Activated T-helper 2 cell treated with anti-CD3 and anti-CD28 coated beads, Interferon-gamma antibody, Interleukin-2, Interleukin-4, amounts not matched to agents 10 μg/mL and 5 μg/mL and 100 μg/mL, durations not matched to agents 14 hours and 24 hours and 36 hours (primary cell): ENCODE measurements at regions not wholly inside any gene's neighbourhood (a gene's known extent, or its start where the extent isn't known, plus 50 kb on each side); places are given as distances from the start of the nearest gene placed in this dataset.

ENCODE experiments used
- DNase-seq: peaks from one replicate; pipeline ENCODE4 v3.0.0; 2021; ENCODE audit warnings: low spot score
- H3K27ac Mint-ChIP-seq: one replicate; pipeline ENCODE4 v1.8.0; 2021; ENCODE audit warnings: mixed read lengths
- H3K27me3 Mint-ChIP-seq: one replicate; pipeline ENCODE4 v1.8.0; 2021; ENCODE audit warnings: low read depth, mixed read lengths
- H3K36me3 Mint-ChIP-seq: one replicate; pipeline ENCODE4 v1.8.0; 2021; ENCODE audit warnings: low read depth, mixed read lengths
- H3K4me1 Mint-ChIP-seq: one replicate; pipeline ENCODE4 v1.8.0; 2021; ENCODE audit warnings: low read depth, mixed read lengths
- H3K4me3 Mint-ChIP-seq: one replicate; pipeline ENCODE4 v1.8.0; 2021; ENCODE audit warnings: low read depth, mild to moderate bottlenecking, moderate library complexity, mixed read lengths
- H3K9me3 Mint-ChIP-seq: one replicate; pipeline ENCODE4 v1.8.0; 2021; ENCODE audit warnings: mixed read lengths
- intact Hi-C: fragments of 100-400 bp; cut with micrococcal nuclease; formaldehyde crosslinking; loops from one replicate; pipeline ENCODE4 v1.15.1; 2023

DNA sequence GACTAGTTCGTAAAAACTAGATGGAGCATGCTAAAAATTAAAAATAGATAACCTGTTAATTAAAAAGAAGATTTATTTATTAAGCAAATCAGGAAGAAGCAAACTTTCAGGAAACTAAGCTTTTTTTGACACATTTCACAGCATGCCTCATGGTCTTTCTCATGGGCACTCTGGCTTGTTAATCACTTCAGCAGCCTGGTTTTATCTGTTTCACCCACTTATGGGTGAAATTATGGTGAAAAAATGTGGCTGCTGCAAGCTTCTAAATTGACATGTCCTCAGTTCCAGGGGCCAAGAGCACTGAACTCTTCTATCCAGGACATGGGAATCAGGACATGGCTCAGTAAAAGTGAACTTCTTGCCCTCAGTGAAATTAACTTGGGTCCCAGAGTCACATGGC, 468.6 kb upstream of the SYT1 start:
- no peak for DNase-seq
- H3K4me3 Mint-ChIP-seq = no peak overlapping the region
- H3K4me1 Mint-ChIP-seq = no peaks in the 10 kb centered on the region
- intact Hi-C loops = no loop called here
- no peaks in the 10 kb centered on the region for H3K9me3 Mint-ChIP-seq
- no peak overlapping the region for H3K27ac Mint-ChIP-seq
- H3K27me3 Mint-ChIP-seq = no peaks in the 10 kb centered on the region
- no peaks in the 10 kb centered on the region for H3K36me3 Mint-ChIP-seq

DNA sequence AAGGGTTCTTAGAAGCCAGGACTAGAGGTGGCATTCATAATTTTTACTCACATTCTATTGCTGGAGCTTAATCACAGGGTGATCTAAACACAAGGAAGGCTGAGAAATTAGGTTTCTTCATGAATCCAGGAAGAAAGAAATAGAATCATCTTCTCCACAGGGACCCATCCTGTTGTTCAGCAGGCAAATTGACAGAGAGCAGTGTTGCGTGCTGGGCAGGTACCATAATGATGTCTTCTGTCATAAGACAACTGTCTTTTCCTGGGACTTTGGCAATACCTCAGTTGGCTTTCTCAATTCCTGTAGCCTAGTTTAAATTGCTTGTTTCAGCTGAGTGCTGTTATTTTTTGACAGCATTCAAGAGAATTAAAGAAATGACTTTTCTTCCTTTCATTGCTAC, 468.0 kb upstream of the SYT1 start:
- Mint-ChIP-seq H3K36me3 (no peaks in the 10 kb centered on the region), H3K4me3 (no peak overlapping the region), H3K27ac (no peak overlapping the region), H3K27me3 (no peaks in the 10 kb centered on the region), H3K4me1 (no peaks in the 10 kb centered on the region), H3K9me3 (no peaks in the 10 kb centered on the region)
- DNase-seq = no peak
- intact Hi-C loops = no loop called here

DNA sequence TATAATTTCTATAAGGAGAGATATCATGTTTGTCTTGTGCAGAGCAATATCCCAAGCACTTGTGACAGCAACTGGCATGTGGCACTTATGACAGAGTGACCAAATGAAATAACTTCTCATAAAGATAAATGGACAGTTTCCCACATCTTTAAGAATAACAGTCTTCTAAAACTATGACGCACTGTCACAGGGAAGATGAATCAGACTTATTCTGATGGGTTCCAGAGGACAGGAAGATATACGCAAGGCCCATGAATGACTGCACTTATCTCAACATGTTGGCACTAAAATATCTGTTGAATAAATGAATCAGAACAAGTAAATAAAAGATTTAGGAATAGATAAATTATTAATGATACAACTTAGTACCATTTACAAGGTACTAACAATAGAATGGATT, 465.8 kb upstream of the SYT1 start:
- H3K27ac Mint-ChIP-seq = no peak overlapping the region
- no peaks in the 10 kb centered on the region for H3K36me3 Mint-ChIP-seq
- H3K4me1 Mint-ChIP-seq = no peaks in the 10 kb centered on the region
- intact Hi-C loops = no loop called here
- no peaks in the 10 kb centered on the region for H3K27me3 Mint-ChIP-seq
- H3K4me3 Mint-ChIP-seq = no peak overlapping the region
- H3K9me3 Mint-ChIP-seq = peaks cover 8% of the 10 kb centered on the region
- no peak for DNase-seq

DNA sequence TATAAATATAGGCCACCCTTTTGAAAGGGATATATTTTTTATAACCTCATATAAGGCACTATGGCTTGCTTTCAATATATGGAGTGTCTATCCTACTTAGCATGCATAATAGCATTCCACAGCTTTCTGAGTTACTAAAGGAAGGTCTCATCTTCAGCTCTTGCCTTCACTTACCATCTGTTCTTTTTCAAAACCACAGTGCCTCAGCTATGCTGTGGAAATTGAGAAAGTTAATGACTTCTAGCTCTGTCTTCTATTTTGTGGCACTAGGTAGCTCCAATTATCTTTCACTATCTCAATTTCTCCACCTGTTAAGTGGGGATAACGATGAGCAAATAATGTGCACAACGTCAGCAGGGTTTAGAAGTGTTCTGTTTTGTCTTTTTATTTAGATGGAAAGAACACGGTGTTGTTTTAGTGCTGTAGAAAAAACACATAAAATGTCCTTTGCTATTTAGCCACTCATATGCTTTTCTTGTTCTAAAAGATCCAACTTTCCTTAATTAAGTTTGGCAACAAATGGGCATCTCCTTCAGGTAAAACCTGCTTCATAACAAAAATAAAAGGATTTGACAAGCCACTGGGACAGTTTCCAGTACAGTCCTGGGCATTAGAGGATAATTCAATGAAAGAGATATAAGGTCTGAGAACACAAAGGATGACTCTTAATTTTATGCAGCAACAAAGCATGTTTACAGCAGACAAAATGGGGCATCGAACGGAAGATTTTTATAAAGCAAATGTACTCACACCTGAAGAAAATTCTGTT, 462.0 kb upstream of the SYT1 start:
- H3K27me3 Mint-ChIP-seq = no peaks in the 10 kb centered on the region
- peaks cover 8% of the 10 kb centered on the region for H3K9me3 Mint-ChIP-seq
- H3K4me3 Mint-ChIP-seq = no peak overlapping the region
- no peak overlapping the region for H3K27ac Mint-ChIP-seq
- intact Hi-C loops = no loop called here
- no peaks in the 10 kb centered on the region for H3K36me3 Mint-ChIP-seq
- no peak for DNase-seq
- H3K4me1 Mint-ChIP-seq = no peaks in the 10 kb centered on the region

DNA sequence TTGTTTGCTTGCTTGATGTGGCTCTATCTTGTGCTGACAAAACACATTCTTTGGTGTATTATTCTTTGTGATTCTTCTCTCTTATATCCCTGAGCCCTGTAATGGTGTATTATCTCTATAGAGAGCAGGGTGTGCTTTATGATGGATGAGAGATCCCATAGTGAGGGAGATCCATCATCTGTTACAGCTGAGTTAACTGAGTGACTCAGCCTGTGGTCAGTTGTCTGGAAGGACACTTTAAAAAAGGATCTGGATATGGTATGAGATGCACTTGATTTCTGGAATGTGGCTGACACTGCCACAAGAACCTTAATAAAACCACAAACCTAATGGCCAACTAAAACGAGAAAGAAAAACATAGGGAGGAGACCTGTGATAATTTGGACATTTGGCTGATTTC, 461.4 kb upstream of the SYT1 start:
- intact Hi-C loops = no loop called here
- no peak overlapping the region for H3K27ac Mint-ChIP-seq
- no peak overlapping the region for H3K4me3 Mint-ChIP-seq
- H3K36me3 Mint-ChIP-seq = no peaks in the 10 kb centered on the region
- H3K4me1 Mint-ChIP-seq = no peaks in the 10 kb centered on the region
- no peaks in the 10 kb centered on the region for H3K27me3 Mint-ChIP-seq
- no peak for DNase-seq
- H3K9me3 Mint-ChIP-seq = peaks cover 8% of the 10 kb centered on the region

DNA sequence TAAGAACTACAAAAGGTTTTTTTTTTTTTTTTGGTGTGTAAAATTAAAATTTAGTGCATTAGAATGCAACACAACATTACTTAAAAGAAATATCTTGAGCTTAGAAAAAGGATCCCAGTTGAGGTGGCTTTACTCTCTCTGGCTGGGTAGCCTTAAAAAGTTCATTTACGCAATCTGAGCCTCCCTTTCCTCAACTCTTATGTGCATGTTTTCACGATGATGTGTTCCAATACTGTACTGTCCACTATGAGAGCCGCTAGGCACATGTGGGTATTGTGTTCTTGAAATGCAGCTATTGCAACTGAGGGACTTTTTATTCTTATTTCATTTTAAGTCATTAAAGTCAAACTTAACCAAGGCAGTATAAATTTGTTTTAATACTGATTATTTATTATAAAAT, 460.9 kb upstream of the SYT1 start:
- Mint-ChIP-seq H3K4me1 (no peaks in the 10 kb centered on the region), H3K27me3 (no peaks in the 10 kb centered on the region), H3K4me3 (no peak overlapping the region), H3K27ac (no peak overlapping the region), H3K36me3 (no peaks in the 10 kb centered on the region), H3K9me3 (peaks cover 8% of the 10 kb centered on the region)
- no peak for DNase-seq
- intact Hi-C loops = no loop called here

DNA sequence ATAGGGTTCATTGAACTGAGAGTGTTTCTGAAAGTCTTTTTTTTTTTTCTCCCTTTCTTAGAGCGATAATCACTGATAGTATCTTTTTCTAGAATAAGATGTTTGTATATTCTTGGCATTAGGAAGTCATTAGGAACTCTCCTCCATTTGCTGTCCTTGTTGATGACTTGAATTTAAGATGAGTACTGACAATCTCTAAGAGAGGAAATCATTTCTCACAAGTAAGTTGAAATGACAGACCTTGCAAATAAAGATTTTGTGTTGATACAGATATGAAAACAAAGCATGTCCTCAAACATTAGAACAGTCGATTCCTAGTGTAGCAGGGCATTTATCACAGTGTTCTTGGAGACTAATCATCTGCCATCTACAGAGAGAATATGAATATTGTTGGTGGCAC, 458.4 kb upstream of the SYT1 start:
- intact Hi-C loops = no loop called here
- H3K9me3 Mint-ChIP-seq = peaks cover 8% of the 10 kb centered on the region
- no peak overlapping the region for H3K4me3 Mint-ChIP-seq
- H3K27ac Mint-ChIP-seq = no peak overlapping the region
- H3K36me3 Mint-ChIP-seq = no peaks in the 10 kb centered on the region
- no peaks in the 10 kb centered on the region for H3K27me3 Mint-ChIP-seq
- no peak for DNase-seq
- H3K4me1 Mint-ChIP-seq = no peaks in the 10 kb centered on the region

DNA sequence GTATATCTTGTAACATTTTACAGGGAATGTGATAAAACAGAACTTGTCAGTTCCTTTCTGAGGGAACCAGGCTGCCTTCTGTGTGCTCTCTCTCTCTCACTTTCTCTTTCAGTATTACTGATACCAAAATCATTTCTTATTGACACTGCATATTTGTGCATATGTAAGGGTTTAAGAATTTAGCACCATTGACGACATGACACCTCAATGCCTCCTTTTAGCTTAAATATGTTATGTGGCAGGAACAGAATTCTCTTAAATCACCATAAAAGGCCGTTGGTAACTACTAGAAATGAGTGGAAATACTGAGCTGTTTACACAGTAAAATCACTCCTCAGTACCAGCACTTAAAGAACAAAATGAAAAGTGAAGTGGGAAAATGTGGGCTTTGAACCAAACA, 457.7 kb upstream of the SYT1 start:
- intact Hi-C loops = no loop called here
- DNase-seq = no peak
- no peak overlapping the region for H3K27ac Mint-ChIP-seq

DNA sequence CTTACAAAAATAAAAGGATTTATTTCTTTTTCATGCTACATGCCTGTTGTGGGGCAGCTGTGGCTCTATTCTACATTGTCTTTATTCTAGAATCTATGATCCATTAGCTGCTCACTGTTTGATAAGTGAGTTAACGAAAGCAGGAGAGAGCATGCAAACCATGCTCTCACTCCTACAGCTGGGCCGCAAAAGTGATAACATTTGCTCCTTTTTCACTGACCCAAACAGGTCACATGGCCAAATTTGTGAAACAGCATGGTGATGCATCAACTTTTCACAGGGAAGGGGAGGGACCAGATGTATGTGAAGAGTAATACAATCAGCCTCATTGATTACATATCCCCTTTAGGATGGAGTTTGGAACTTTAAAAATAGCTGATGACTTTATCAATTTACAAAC, 456.9 kb upstream of the SYT1 start:
- H3K9me3 Mint-ChIP-seq = peaks cover 15% of the 10 kb centered on the region
- no peak overlapping the region for H3K27ac Mint-ChIP-seq
- no peak overlapping the region for H3K4me3 Mint-ChIP-seq
- no peaks in the 10 kb centered on the region for H3K27me3 Mint-ChIP-seq
- DNase-seq = no peak
- intact Hi-C loops = no loop called here
- no peaks in the 10 kb centered on the region for H3K36me3 Mint-ChIP-seq
- H3K4me1 Mint-ChIP-seq = no peaks in the 10 kb centered on the region

More for the DNA sequence above, 457.7 kb upstream of the SYT1 start:
- H3K9me3 Mint-ChIP-seq = peaks cover 14% of the 10 kb centered on the region
- H3K36me3 Mint-ChIP-seq = no peaks in the 10 kb centered on the region
- H3K4me1 Mint-ChIP-seq = no peaks in the 10 kb centered on the region
- no peak overlapping the region for H3K4me3 Mint-ChIP-seq
- H3K27me3 Mint-ChIP-seq = no peaks in the 10 kb centered on the region

DNA sequence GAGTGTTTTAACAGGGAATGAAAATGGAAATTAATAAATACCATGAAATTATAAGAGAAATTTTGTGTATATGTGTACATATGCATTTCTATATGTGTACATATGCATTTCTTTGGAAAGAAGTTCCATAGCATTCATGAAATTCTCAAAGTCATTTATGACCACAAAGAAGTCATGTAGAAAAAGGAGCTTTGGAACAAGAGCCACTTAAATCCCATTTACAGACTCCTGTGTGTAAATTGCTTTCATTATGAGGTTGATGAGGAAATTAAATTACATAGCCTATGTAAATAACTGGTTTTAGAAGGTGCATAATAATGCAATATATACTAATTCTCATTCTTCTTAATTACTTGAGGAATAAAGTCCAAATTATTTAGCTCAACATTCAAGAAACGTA, 450.5 kb upstream of the SYT1 start:
- no peaks in the 10 kb centered on the region for H3K4me1 Mint-ChIP-seq
- H3K9me3 Mint-ChIP-seq = peaks cover 9% of the 10 kb centered on the region
- no peaks in the 10 kb centered on the region for H3K36me3 Mint-ChIP-seq
- H3K27me3 Mint-ChIP-seq = no peaks in the 10 kb centered on the region
- H3K27ac Mint-ChIP-seq = no peak overlapping the region
- no peak for DNase-seq
- H3K4me3 Mint-ChIP-seq = no peak overlapping the region
- intact Hi-C loops = no loop called here

DNA sequence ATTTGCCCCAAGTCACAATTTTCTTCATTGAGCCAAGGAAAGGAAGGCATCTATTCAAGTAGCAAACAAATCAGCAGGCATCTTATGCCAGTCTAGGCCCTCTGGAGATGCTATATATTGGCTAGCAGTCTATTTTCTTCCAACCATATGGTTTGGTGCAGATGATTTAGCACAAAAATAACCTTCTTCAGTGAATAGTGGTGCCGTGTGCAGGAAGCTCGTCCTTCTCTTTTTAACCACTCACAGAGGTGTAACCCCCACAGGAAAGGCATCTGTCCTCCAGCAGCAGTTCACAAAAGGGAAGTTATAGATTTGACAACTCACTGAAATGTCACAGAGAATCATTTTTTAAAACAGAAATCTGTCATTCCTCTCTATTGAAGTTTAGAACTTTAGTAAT, 445.7 kb upstream of the SYT1 start:
- Mint-ChIP-seq H3K27ac (no peak overlapping the region), H3K27me3 (no peaks in the 10 kb centered on the region), H3K9me3 (peaks cover 5% of the 10 kb centered on the region), H3K4me3 (no peak overlapping the region), H3K4me1 (no peaks in the 10 kb centered on the region), H3K36me3 (no peaks in the 10 kb centered on the region)
- no peak for DNase-seq
- intact Hi-C loops = no loop called here

DNA sequence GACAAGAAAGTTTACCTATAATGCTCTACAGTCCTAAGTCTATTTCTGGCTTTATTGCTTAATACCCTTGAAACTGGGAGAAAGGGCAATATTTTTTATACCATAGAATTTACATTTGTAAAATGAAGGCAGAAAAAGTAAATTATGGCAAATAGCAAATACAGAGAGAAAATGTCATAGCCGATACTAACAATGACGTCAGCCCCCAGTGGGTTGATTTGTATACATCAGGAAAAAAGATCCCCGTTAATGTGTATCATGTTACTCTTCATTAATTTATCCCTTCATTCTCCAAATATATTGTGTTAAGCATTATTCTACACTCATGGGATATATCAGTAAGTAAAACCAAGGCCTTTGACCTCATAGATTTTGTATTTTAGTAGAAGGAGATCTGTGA, 445.1 kb upstream of the SYT1 start:
- Mint-ChIP-seq H3K36me3 (no peaks in the 10 kb centered on the region), H3K9me3 (peaks cover 11% of the 10 kb centered on the region), H3K27ac (no peak overlapping the region), H3K4me3 (no peak overlapping the region), H3K27me3 (no peaks in the 10 kb centered on the region), H3K4me1 (no peaks in the 10 kb centered on the region)
- no peak for DNase-seq
- intact Hi-C loops = no loop called here

DNA sequence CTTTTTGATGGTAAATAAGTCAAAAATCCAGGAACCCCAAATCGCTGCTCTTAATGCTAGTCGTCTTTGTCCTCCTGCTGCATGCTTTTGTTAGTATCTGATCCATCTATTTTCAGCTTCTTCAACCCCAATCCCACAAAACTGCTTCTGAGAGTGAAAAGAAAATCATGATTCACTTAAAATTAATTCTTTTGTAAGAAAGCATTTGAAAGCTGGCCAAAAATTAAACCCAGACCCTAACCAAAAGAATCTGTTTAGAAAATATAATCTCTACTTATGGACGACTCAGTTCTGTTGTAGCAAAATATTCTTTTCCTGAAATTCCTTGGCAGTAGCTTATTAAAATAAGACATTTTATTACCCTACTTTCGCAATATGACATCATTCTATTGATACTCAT, 443.6 kb upstream of the SYT1 start:
- DNase-seq = no peak
- peaks cover 11% of the 10 kb centered on the region for H3K9me3 Mint-ChIP-seq
- no peak overlapping the region for H3K27ac Mint-ChIP-seq
- no peaks in the 10 kb centered on the region for H3K4me1 Mint-ChIP-seq
- H3K4me3 Mint-ChIP-seq = no peak overlapping the region
- no peaks in the 10 kb centered on the region for H3K36me3 Mint-ChIP-seq
- intact Hi-C loops = no loop called here
- no peaks in the 10 kb centered on the region for H3K27me3 Mint-ChIP-seq

DNA sequence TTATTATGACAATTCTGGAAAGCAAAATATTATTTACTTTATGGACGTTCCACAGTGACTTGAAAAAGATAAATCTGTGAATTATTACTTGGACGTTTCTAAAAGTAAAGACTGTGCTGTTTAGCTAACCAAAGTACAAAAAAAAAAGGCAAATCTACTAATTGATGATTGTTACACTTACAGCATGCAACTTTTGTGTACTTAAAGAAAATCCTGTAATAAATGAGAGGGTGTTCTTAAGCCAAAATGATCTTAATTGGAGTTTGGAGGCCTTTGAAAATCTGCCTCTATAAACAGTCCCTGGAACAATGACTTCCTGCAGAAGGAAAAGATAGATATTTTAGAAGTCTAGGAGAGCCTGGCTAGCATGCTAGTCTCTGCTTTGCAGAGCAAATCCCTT, 434.0 kb upstream of the SYT1 start:
- H3K4me1 Mint-ChIP-seq = no peaks in the 10 kb centered on the region
- H3K9me3 Mint-ChIP-seq = peaks cover 14% of the 10 kb centered on the region
- H3K27ac Mint-ChIP-seq = no peak overlapping the region
- H3K27me3 Mint-ChIP-seq = no peaks in the 10 kb centered on the region
- no peak for DNase-seq
- intact Hi-C loops = no loop called here
- H3K36me3 Mint-ChIP-seq = no peaks in the 10 kb centered on the region
- no peak overlapping the region for H3K4me3 Mint-ChIP-seq
